Hepatocyte (in vitro differentiated cells): ENCODE measurements at regions not wholly inside any gene's neighbourhood (a gene's known extent, or its start where the extent isn't known, plus 50 kb on each side); places are given as distances from the start of the nearest gene placed in this dataset.

Experiments used
- DNase-seq: peaks from one replicate; pipeline ENCODE4 v3.0.0-alpha.2; 2016; ENCODE audit warnings: low spot score
- H2AFZ ChIP-seq: fragments of 200-600 bp; sonication (generic); 2 replicates; pipeline ENCODE4 v1.6.0; 2016; ENCODE audit warnings: antibody characterized with exemption, mild to moderate bottlenecking
- H3K27ac ChIP-seq: fragments of 200-600 bp; sonication (generic); 2 replicates; pipeline ENCODE4 v1.5.1; 2016; ENCODE audit warnings: mild to moderate bottlenecking
- H3K27me3 ChIP-seq: fragments of 200-600 bp; sonication (generic); 2 replicates; pipeline ENCODE4 v1.6.1; 2016
- H3K36me3 ChIP-seq: fragments of 200-600 bp; sonication (generic); replicated peaks from 2 replicates; pipeline ENCODE4 v1.5.1; 2016; ENCODE audit warnings: low read depth; ENCODE audit not compliant: insufficient read depth
- H3K4me1 ChIP-seq: fragments of 200-600 bp; sonication (generic); 2 replicates; pipeline ENCODE4 v1.5.1; 2016; ENCODE audit warnings: mild to moderate bottlenecking, moderate library complexity; ENCODE audit not compliant: insufficient read depth
- H3K4me2 ChIP-seq: fragments of 200-600 bp; sonication (generic); 2 replicates; pipeline ENCODE4 v1.6.0; 2016
- H3K4me3 ChIP-seq: fragments of 200-600 bp; sonication (generic); 2 replicates; pipeline ENCODE4 v1.5.1; 2016; ENCODE audit warnings: mild to moderate bottlenecking
- H3K79me2 ChIP-seq: fragments of 200-600 bp; sonication (generic); 2 replicates; pipeline ENCODE4 v1.6.0; 2017; ENCODE audit warnings: mild to moderate bottlenecking
- H3K9me2 ChIP-seq: fragments of 200-600 bp; sonication (generic); replicated peaks from 2 replicates; pipeline ENCODE4 v1.6.0; 2017; ENCODE audit warnings: mild to moderate bottlenecking; ENCODE audit not compliant: insufficient read depth
- H3K9me3 ChIP-seq: fragments of 200-600 bp; sonication (generic); 2 replicates; pipeline ENCODE4 v1.5.1; 2016; ENCODE audit warnings: low read depth, mild to moderate bottlenecking
- H4K20me1 ChIP-seq: fragments of 200-600 bp; sonication (generic); 2 replicates; pipeline ENCODE4 v1.6.0; 2016; ENCODE audit warnings: mild to moderate bottlenecking; ENCODE audit not compliant: insufficient read depth, poor library complexity, severe bottlenecking
- CTCF ChIP-seq: fragments of 200-600 bp; sonication (generic); IDR thresholded peaks from 2 replicates; pipeline ENCODE4 v1.5.1; 2016; ENCODE audit warnings: antibody characterized with exemption, mild to moderate bottlenecking; ENCODE audit not compliant: poor library complexity
- EZH2 ChIP-seq: fragments of 200-600 bp; sonication (generic); IDR thresholded peaks from 2 replicates; pipeline ENCODE4 v1.6.1; 2016; ENCODE audit warnings: antibody characterized with exemption, mild to moderate bottlenecking, borderline replicate concordance
- EZH2phosphoT487 ChIP-seq: fragments of 200-600 bp; sonication (generic); IDR thresholded peaks from one replicate; pipeline ENCODE4 v1.6.1; 2018; ENCODE audit warnings: antibody characterized with exemption, mild to moderate bottlenecking, low read depth, moderate library complexity; ENCODE audit not compliant: unreplicated experiment, severe bottlenecking
- WGBS: methylation state at CpG from one replicate; pipeline ENCODE4 v1.1.6; 2016; ENCODE audit warnings: low lambda C conversion rate; ENCODE audit errors: missing lambda C conversion rate; 5-methylcytosine and 5-hydroxymethylcytosine counted together

DNA sequence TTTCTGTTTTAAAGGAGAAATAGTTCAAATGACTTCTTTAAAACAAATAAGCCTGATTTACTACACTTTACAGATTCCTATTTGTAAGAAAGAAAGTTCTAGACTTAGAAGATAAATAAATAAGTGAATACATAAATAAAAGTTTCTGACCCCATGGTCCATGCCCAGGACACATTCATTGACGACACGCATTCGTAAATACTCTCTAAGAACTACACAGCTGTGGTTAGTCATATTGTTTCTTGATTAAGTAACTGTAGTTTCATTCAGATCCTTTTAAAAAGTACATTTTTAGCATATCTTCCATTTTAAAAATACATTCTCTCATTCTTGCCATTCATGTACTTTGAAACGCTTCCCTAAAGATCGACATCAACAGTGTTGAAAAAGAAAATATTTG, 497.4 kb downstream of the SETD4 start:
- H3K79me2 ChIP-seq: no peaks in the 10 kb centered on the region
- no peaks in the 10 kb centered on the region for H4K20me1 ChIP-seq
- DNase-seq: no peak
- H3K27me3 ChIP-seq: no peaks in the 10 kb centered on the region
- WGBS: 97% methylated on average over 5 of the region's 5 CpGs
- no peaks in the 10 kb centered on the region for H3K36me3 ChIP-seq
- H3K4me3 ChIP-seq: no peak overlapping the region
- no peaks in the 10 kb centered on the region for H3K9me3 ChIP-seq
- H3K4me1 ChIP-seq: peaks cover 20% of the 10 kb centered on the region
- no peak overlapping the region for H3K4me2 ChIP-seq
- no peak overlapping the region for H2AFZ ChIP-seq
- no peak for TF ChIP-seq EZH2
- no peak for TF ChIP-seq CTCF
- TF ChIP-seq EZH2phosphoT487: no peak
- H3K9me2 ChIP-seq: no peaks in the 10 kb centered on the region
- peak overlapping the region; percentile 48 for H3K27ac ChIP-seq

- H3K27me3 ChIP-seq: no peaks in the 10 kb centered on the region
- DNase-seq: no peak
- no peak overlapping the region for H3K4me3 ChIP-seq
- peaks cover 20% of the 10 kb centered on the region for H3K4me1 ChIP-seq
- WGBS: 89% methylated on average over 4 of the region's 4 CpGs
- H3K4me2 ChIP-seq: no peak overlapping the region
- TF ChIP-seq EZH2 (no peak), CTCF (no peak), EZH2phosphoT487 (no peak)
- H3K27ac ChIP-seq: no peak overlapping the region
- H3K79me2 ChIP-seq: no peaks in the 10 kb centered on the region
- H4K20me1 ChIP-seq: no peaks in the 10 kb centered on the region
- no peaks in the 10 kb centered on the region for H3K9me3 ChIP-seq
- H2AFZ ChIP-seq: no peak overlapping the region
- no peaks in the 10 kb centered on the region for H3K9me2 ChIP-seq
- no peaks in the 10 kb centered on the region for H3K36me3 ChIP-seq
Observed at GRCh38 chr21:35561116-35561515, 499.2 kb downstream of the SETD4 start.

DNA sequence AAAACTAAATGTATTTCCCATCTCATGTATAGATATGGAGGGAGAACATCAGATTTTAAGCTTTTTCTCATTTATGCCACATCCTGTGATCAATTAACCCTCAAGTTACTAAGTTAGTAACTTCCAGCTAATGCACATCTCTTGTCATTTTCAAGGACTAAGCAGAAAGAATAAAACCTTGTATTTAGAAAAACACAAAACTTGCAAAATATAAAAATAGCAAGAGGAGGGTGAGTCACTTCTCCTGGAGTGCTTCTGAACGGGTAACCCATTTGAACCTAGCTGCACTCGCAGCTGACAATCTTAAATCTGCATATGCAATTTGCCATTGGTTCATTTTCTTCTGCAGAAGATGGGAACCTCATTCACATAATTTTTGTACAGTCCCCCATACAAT, 500.5 kb downstream of the SETD4 start:
- no peaks in the 10 kb centered on the region for H3K36me3 ChIP-seq
- H3K4me2 ChIP-seq: no peak overlapping the region
- H3K9me2 ChIP-seq: no peaks in the 10 kb centered on the region
- H3K4me3 ChIP-seq: no peak overlapping the region
- no peak overlapping the region for H2AFZ ChIP-seq
- 84% methylated on average over 2 of the region's 2 CpGs for WGBS
- no peaks in the 10 kb centered on the region for H4K20me1 ChIP-seq
- no peak for TF ChIP-seq EZH2phosphoT487
- no peak for TF ChIP-seq EZH2
- TF ChIP-seq CTCF: no peak
- H3K79me2 ChIP-seq: no peaks in the 10 kb centered on the region
- H3K27me3 ChIP-seq: no peaks in the 10 kb centered on the region
- DNase-seq: no peak
- H3K27ac ChIP-seq: no peak overlapping the region
- H3K4me1 ChIP-seq: peaks cover 14% of the 10 kb centered on the region
- no peaks in the 10 kb centered on the region for H3K9me3 ChIP-seq
